Activated CD4-positive, alpha-beta T cell treated with anti-CD3 and anti-CD28 coated beads for 48 hours (primary cell): ENCODE measurements at regions not wholly inside any gene's neighbourhood (a gene's known extent, or its start where the extent isn't known, plus 50 kb on each side); places are given as distances from the start of the nearest gene placed in this dataset.

Experiments
- DNase-seq: peaks from one replicate; pipeline ENCODE4 v3.0.0-alpha.2; 2020

DNA sequence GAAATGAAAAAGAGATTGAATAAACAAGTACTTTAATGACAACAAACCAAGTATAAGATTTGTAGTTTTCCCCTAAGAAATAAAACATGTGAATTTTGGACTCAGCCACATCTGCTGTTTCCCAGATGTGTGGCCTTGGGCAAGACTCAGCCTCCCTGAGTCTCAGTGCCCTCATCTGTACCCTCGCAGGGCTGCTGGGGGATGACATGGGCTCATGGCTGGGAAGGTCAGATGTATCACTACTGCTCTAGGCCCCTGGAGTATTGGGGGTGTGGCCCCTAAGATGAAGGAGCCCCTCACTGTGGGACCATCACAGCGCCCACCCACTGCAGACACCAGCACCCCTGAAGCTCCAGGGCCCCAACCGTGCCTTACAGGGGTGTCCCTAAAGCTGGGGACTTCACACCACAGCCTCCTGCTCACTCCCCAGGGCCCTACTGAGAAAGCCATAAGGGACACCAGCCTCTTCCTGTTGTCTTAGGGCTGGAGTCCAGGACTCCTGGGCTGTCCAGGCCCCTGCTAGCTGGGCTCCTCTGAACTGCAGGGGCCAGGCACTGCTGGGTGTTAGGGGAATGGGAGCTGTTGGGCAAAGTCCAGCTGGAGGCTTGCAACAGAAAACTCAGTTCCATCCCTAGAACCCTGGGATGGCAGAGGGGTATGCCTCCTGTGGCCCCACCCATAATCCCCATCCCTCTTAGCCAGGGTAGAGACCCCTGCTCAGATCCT, 104.0 kb upstream of the WNT4 start:
- no peak for DNase-seq

GRCh38 chr1:22247527-22248245, 104.8 kb upstream of the WNT4 start:
- DNase-seq, result no peak

GRCh38 chr1:22248746-22249145, 105.8 kb upstream of the WNT4 start:
- DNase-seq, result no peak

DNA sequence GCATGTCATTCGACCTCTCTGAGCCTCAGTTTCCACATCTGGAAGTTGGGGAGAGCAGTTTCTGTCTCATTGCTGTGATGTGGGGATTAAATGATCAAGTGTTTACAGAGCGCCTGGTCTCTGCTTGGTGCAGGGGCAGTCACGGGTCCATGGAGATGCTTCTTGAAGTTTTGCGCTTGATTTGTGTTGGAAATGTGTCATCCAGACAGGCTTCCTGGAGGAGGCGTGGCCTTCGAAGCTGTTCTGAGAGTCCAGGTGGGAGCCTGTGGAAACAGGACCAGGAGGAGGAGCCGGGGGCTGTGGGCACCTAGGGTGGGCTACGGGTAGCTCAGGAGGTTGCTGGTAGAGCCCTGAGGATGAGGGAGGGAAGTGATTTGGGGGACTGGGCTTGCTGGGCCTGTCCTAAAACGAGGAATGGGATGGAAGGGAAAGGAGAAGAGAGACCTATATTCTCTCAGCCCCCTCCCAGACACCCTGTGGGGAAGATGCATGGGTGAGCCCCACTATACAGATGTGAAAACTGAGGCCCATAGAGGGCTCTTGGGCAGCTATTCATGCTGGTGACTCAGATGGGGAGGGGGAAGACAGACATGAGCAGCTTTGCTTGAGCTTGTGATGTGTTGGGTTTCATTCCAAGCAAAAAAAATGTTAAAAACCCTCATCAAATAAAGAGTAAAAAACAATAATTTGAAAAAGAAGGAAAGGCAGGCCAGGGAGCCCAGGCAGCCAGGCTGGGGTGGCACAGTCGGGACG, 107.2 kb upstream of the WNT4 start:
- no peak for DNase-seq

GRCh38 chr1:22250724-22251123, 107.8 kb upstream of the WNT4 start:
- DNase-seq, result no peak

GRCh38 chr1:22252251-22252650, 109.4 kb upstream of the WNT4 start:
- no peak for DNase-seq

DNA sequence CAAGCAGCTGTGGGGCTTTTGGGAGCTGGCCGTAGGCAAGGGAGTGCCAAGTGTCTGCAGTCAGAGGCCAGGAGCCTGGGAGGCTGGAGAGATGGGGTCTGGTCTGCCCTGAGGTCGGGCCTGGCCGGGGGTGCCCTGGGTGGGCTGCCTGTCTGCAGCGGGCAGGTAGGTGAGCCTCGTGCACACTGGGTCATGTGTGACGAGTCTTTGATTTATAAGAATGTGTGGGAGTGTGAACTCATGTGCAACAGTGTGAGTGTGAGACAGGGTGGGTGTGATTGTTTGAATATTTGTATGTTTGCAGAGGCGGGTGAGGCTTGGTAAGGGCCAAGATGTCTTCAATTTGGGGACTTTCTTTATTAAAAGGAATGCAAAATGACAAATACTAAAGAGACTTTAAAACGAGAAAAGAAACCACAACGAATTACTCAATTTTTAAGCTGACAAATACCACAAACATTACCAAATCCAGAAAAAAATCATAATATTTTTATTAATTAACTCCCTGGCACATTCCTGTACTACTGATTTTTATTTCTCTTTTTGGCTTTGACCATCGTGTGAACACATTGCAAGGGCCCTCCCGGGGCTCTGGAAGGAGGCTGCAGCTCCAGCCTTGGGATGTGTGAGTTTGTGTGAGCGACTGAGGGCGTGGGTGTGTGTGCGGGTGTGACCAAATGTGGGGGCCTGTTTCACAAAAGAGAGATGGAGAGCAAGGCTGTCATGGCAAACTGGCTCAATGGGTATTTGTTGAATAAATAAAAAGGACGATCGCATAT, 110.3 kb upstream of the WNT4 start:
- no peak for DNase-seq

DNA sequence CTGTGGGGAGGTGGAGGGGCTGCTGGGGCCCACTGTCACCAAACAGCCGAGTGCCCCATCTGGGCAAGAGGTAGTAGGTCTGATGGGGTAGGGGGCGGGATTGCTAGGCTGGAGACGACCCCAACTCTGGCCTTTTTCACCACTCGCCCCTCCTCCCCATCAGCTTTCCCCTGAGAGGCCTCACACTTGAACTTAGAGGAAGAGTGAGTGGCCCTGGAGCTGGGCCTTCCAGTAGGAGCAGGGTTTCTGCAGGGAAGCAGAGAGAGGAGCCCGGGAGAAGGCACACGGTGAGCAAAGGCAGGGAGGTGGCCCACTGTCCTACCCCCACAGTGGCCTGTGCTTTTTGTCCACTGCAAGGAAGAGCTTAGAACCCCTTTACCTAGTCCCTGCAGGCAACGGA, 111.9 kb upstream of the WNT4 start:
- DNase-seq, result no peak

GRCh38 chr1:22255341-22256212, 112.7 kb upstream of the WNT4 start:
- DNase-seq, result no peak

GRCh38 chr1:22256213-22256512, 113.3 kb upstream of the WNT4 start:
- no peak for DNase-seq

DNA sequence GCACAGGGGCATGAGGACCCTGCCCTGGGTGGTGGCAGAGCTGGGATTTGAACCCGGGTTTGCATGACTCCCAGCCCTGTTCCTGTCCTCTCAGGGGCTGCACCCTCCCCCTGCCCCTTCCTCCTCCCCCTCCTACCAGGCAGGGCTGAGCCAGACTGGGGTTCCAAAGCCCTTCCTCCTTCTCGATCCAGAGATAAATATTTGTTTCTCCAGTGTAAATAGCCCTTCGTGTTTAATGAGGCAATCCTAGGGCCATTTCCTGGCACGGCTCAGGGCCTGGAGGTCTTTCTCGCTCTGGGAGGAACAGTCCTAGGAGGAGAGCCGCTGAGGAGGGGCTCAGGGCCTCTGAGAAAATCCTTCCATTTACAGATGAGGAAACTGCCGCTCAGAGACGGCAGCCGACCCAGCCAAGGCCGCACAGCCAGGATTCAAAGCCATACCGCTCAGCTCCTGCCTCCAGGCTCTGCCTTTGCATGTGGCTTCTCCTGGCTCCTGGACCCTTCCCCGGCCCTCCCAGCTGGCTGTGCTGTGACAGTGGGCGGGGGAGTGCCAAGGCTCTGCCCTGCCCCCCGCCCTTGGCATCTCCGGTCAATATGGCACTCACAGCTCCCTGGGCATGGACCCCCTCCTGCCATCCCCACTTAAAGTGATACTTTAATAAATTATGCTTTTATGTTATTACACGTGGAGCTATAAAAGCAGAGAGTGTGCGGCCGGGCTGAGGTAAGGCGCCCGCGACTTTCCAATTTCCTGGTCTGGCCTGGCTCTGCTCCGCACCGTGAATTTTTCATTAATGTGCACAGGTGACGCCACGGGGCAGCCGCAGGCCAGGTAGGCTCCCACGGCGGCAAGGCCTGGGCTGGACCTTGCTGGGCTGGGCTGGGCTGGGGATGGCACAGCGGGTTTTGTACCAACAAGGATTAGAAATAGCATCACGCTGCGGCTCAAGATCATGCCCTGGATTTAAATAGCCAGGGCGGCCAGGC, 114.7 kb upstream of the WNT4 start:
- DNase-seq, result no peak

GRCh38 chr1:22258698-22259097, 115.8 kb upstream of the WNT4 start:
- DNase-seq, result no peak

- no peak for DNase-seq
Measured at GRCh38 chr1:22259551-22260282, 116.8 kb upstream of the WNT4 start.

DNA sequence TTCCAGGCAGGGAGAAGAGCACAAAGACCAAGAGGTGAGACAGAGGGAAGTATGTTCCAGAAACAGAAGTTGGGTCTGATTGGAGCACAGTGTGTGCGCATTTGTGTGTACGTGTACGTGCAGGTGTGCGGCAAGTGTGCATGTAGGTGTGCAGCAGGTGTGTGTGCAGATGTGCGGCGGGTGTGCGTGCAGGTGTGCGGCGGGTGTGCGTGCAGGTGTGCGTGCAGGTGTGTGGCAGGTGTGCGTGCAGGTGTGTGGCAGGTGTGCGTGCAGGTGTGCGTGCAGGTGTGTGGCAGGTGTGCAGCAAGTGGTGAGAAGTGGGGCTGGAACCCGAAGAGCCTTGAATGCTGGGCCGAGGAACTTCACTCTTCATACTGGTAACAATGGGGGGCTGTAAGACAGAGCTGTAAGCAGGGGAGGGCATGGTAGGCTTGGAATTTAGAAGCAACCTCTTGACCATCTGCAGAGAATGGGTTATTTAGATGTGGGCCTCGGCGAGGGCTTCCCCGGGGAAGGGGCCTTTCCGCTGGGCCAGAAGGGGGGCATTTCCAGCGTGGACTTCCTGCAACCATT, 118.0 kb upstream of the WNT4 start:
- DNase-seq, result no peak

- no peak for DNase-seq
Measured at GRCh38 chr1:22261580-22261979, 118.7 kb upstream of the WNT4 start.

- no peak for DNase-seq
Measured at GRCh38 chr1:22262583-22262982, 119.7 kb upstream of the WNT4 start.

GRCh38 chr1:22263359-22263758, 120.5 kb upstream of the WNT4 start:
- DNase-seq, result no peak

DNA sequence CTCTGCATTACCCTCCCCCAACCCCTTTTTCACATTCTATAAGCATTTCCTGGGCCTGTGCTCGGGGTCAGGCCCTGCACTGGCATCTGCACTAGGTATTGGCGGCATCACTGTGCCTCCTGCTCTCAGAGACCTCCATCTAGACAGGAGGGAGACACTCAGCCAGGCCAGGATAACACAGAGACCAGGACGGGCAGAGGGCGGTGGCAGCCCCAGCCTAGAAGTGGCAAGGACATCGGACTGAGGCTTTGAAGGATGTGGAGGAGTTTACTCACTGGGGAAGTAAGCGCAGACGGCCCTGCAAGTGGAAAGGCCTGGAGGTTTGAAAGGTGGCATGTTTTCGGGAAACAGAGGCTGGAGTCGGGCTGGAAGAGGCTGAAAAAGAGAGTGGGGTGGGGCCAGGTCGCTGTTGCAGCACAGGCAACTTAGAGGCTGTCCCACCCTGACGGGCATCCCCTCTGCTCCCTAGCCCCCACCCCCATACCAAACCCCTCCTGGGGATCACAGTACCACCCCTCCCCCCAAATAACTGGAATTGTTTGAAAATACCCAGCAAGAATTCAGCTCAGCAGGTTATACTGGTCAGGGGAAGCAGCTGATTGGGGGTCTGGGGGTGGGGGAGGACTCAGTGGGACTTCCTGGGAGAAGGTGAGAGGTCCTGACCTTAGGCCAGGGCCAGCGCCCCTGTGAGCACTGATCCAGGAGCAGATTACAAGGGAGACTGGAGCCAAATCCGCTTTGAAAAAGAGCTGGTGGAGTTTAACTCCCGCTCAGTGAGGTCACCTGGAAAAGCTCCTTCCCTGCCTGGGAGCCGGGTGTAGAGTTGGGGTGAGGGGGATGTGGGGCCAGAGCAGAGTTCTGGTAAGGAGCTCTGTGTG, 121.8 kb upstream of the WNT4 start:
- DNase-seq, result no peak

DNA sequence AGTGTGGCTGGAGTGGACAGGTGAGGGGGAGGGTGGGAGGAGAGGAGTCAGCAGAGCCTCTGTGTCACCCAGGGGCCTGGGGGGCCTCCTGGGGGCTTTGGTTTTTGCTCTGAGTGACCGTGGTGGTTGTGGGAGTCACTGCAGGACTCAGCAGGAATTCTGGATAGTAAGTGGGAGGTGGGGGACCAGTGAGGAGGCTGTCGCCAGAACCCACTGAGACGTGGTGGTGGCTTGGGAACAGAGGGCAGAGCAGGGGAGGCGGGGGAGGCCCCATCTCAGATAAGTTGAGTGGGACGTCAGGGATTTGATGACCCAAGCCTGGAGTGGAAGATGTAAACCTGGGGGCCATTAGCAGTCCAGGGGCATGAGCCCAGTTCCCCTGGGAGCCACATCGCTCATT, 123.2 kb upstream of the WNT4 start:
- DNase-seq, result no peak
